Caco-2 (cell line): ENCODE measurements at regions not wholly inside any gene's neighbourhood (a gene's known extent, or its start where the extent isn't known, plus 50 kb on each side); places are given as distances from the start of the nearest gene placed in this dataset.
"Not testable (repeated sequence)": the region's sequence is repeated elsewhere in the genome, so short reads cannot be mapped to it uniquely, and the experiment has no call there.

Source experiments
- BruUV-seq: library from RNA; stranded (reverse); fragments of 400-500 nt; replicated peaks from 2 replicates; lab custom pipeline; 2021; lab: Mats Ljungman, UMichigan
- CTCF ChIA-PET: fragments of 300-600 bp; sonication (Branson Sonifier 250); formaldehyde crosslinking; loops from one replicate; lab custom pipeline; 2022; ENCODE audit warnings: antibody characterized with exemption; lab: Charles Lee
- POLR2A ChIA-PET: fragments of 300-600 bp; sonication (Branson Sonifier 250); formaldehyde crosslinking; loops from one replicate; lab custom pipeline; 2022; ENCODE audit warnings: antibody characterized with exemption; lab: Charles Lee
- DNase-seq, 2 experiments: peaks; one replicate each; pipeline versions ENCODE4 v3.0.0 to v3.0.0-alpha.2; 2020 to 2022
- H3K27me3 ChIP-seq: replicated peaks from 2 replicates; pipeline ENCODE4 v1.6.0; 2011; ENCODE audit warnings: low read length; ENCODE audit not compliant: control insufficient read depth, insufficient read depth
- H3K36me3 ChIP-seq: 2 replicates; pipeline ENCODE4 v1.5.1; 2011; ENCODE audit warnings: low read length; ENCODE audit not compliant: control insufficient read depth, insufficient read depth
- H3K4me1 ChIP-seq: fragments of 250-450 bp; sonication (Bioruptor Pico); 2 replicates; pipeline ENCODE4 v1.5.1; 2020; ENCODE audit warnings: mild to moderate bottlenecking
- H3K4me3 ChIP-seq: 2 replicates; pipeline ENCODE4 v1.5.1; 2011; ENCODE audit warnings: low read depth, mild to moderate bottlenecking, control low read depth, low read length
- H3K9me3 ChIP-seq: fragments of 250-450 bp; sonication (Bioruptor Pico); 2 replicates; pipeline ENCODE4 v1.5.1; 2020; ENCODE audit warnings: mild to moderate bottlenecking, moderate library complexity
- H3K27ac Mint-ChIP-seq: one replicate; pipeline ENCODE4 v1.8.0; 2022; ENCODE audit warnings: mixed read lengths; ENCODE audit not compliant: unreplicated experiment
- H3K27me3 Mint-ChIP-seq: one replicate; pipeline ENCODE4 v1.8.0; 2022; ENCODE audit warnings: mixed read lengths; ENCODE audit not compliant: insufficient read depth, unreplicated experiment
- H3K36me3 Mint-ChIP-seq: one replicate; pipeline ENCODE4 v1.8.0; 2022; ENCODE audit warnings: mild to moderate bottlenecking, mixed read lengths; ENCODE audit not compliant: insufficient read depth, unreplicated experiment
- H3K4me1 Mint-ChIP-seq: one replicate; pipeline ENCODE4 v1.8.0; 2022; ENCODE audit warnings: low read depth, mixed read lengths; ENCODE audit not compliant: unreplicated experiment
- H3K4me3 Mint-ChIP-seq: one replicate; pipeline ENCODE4 v1.8.0; 2022; ENCODE audit warnings: mild to moderate bottlenecking, moderate library complexity, mixed read lengths; ENCODE audit not compliant: unreplicated experiment
- H3K9me3 Mint-ChIP-seq: one replicate; pipeline ENCODE4 v1.8.0; 2022; ENCODE audit warnings: mixed read lengths; ENCODE audit not compliant: unreplicated experiment
- CTCF ChIP-seq, 2 experiments: fragments of 200-600 bp in 1 of 2; IDR thresholded peaks; 1 replicate in 1 of 2; 2 replicates in 1 of 2; pipeline versions ENCODE4 v1.5.1 to v1.8.0; 2011 to 2022; ENCODE audit warnings: antibody characterized with exemption in 1 of 2, control low read depth in 1 of 2, inconsistent platforms in 1 of 2, low read depth in 1 of 2, low read length in 1 of 2, mild to moderate bottlenecking in 1 of 2, moderate library complexity in 1 of 2; ENCODE audit not compliant: insufficient read depth in 1 of 2, severe bottlenecking in 1 of 2, unreplicated experiment in 1 of 2
- intact Hi-C: fragments of 100-400 bp; cut with micrococcal nuclease; formaldehyde crosslinking; loops from one replicate; pipeline ENCODE4 v1.10.0; 2022; ENCODE audit not compliant: unreplicated experiment

GRCh38 chr1:31515056-31515775 is 61.1 kb upstream of the TINAGL1 start:
- H3K36me3 ChIP-seq = no peaks in the 10 kb centered on the region
- Mint-ChIP-seq H3K27ac (peak overlapping the region; percentile 23), H3K4me3 (no peak overlapping the region), H3K36me3 (peaks cover 6% of the 10 kb centered on the region), H3K27me3 (no peaks in the 10 kb centered on the region), H3K9me3 (no peaks in the 10 kb centered on the region), H3K4me1 (peaks cover 26% of the 10 kb centered on the region)
- ChIA-PET CTCF (interaction anchor here (0.7 kb wide), 1 partner anchor 15 kb away, joined by 3 read pairs; no protein-coding TSS in a partner anchor), POLR2A (no interaction called here)
- DNase-seq = no peak
- TF ChIP-seq CTCF (IDR thresholded peaks at IDR 0.05; ENCODE audit: insufficient read depth in 1 of 2, low read depth in 1 of 2, low read length in 1 of 2, severe bottlenecking in 1 of 2, unreplicated experiment in 1 of 2) = no peak
- intact Hi-C loops = no loop called here
- BruUV-seq = no TSS peak
- peaks cover 25% of the 10 kb centered on the region for H3K4me1 ChIP-seq
- H3K4me3 ChIP-seq = no peak overlapping the region
- H3K27me3 ChIP-seq = no peaks in the 10 kb centered on the region
- no peaks in the 10 kb centered on the region; the same call in 1 of the 2 replicates for H3K9me3 ChIP-seq

GRCh38 chr1:31515936-31516335 is 60.4 kb upstream of the TINAGL1 start:
- Mint-ChIP-seq H3K27ac (peak overlapping the region; percentile 23), H3K36me3 (peaks cover 6% of the 10 kb centered on the region), H3K4me1 (peaks cover 26% of the 10 kb centered on the region), H3K9me3 (no peaks in the 10 kb centered on the region), H3K27me3 (no peaks in the 10 kb centered on the region), H3K4me3 (no peak overlapping the region)
- no TSS peak for BruUV-seq
- Histone ChIP-seq H3K27me3 (no peaks in the 10 kb centered on the region), H3K4me3 (no peak overlapping the region), H3K4me1 (peaks cover 18% of the 10 kb centered on the region), H3K9me3 (no peaks in the 10 kb centered on the region; the same call in 1 of the 2 replicates), H3K36me3 (no peaks in the 10 kb centered on the region)
- intact Hi-C loops = no loop called here
- POLR2A ChIA-PET = no interaction called here
- DNase-seq = no peak
- CTCF ChIA-PET = interaction anchor here (0.7 kb wide), 1 partner anchor 15 kb away, joined by 3 read pairs; no protein-coding TSS in a partner anchor
- no peak for TF ChIP-seq CTCF (IDR thresholded peaks at IDR 0.05; ENCODE audit: insufficient read depth in 1 of 2, low read depth in 1 of 2, low read length in 1 of 2, severe bottlenecking in 1 of 2, unreplicated experiment in 1 of 2)

- Mint-ChIP-seq H3K9me3 (no peaks in the 10 kb centered on the region), H3K4me3 (no peak overlapping the region), H3K4me1 (peaks cover 18% of the 10 kb centered on the region), H3K36me3 (no peaks in the 10 kb centered on the region), H3K27me3 (no peaks in the 10 kb centered on the region), H3K27ac (no peak overlapping the region)
- no peaks in the 10 kb centered on the region for H3K36me3 ChIP-seq
- ChIA-PET POLR2A (no interaction called here), CTCF (no interaction called here)
- intact Hi-C loops = no loop called here
- no peaks in the 10 kb centered on the region for H3K27me3 ChIP-seq
- DNase-seq = no peak
- no TSS peak for BruUV-seq
- H3K4me3 ChIP-seq = no peak overlapping the region
- H3K9me3 ChIP-seq = no peaks in the 10 kb centered on the region; the same call in 1 of the 2 replicates
- H3K4me1 ChIP-seq = peaks cover 5% of the 10 kb centered on the region
- TF ChIP-seq CTCF (IDR thresholded peaks at IDR 0.05; ENCODE audit: insufficient read depth in 1 of 2, low read depth in 1 of 2, low read length in 1 of 2, severe bottlenecking in 1 of 2, unreplicated experiment in 1 of 2) = no peak
These were observed 59.0 kb upstream of the TINAGL1 start for GRCh38 chr1:31517301-31517700.

GRCh38 chr1:31517986-31518385 is 58.3 kb upstream of the TINAGL1 start:
- intact Hi-C loops = not testable (repeated sequence)

More at GRCh38 chr1:31517986-31518385, 58.3 kb upstream of the TINAGL1 start:
- H3K27ac Mint-ChIP-seq, H3K27me3 ChIP-seq, DNase-seq, POLR2A ChIA-PET, H3K27me3 Mint-ChIP-seq, H3K4me3 ChIP-seq, CTCF ChIA-PET, H3K9me3 Mint-ChIP-seq, BruUV-seq, H3K4me1 ChIP-seq, H3K4me3 Mint-ChIP-seq, H3K36me3 Mint-ChIP-seq, H3K36me3 ChIP-seq, H3K9me3 ChIP-seq: not testable (repeated sequence)
- peaks cover 12% of the 10 kb centered on the region for H3K4me1 Mint-ChIP-seq
